CD4-positive, alpha-beta T cell treated with Interferon alpha-2 for 1 hour (primary cell): ENCODE measurements at regions not wholly inside any gene's neighbourhood (a gene's known extent, or its start where the extent isn't known, plus 50 kb on each side); places are given as distances from the start of the nearest gene placed in this dataset.
"Not testable (repeated sequence)": the region's sequence is repeated elsewhere in the genome, so short reads cannot be mapped to it uniquely, and the experiment has no call there.

Source experiments
- DNase-seq, 2 donors: peaks; one replicate each; pipeline ENCODE4 v3.0.0-alpha.2; 2020 to 2022

DNA sequence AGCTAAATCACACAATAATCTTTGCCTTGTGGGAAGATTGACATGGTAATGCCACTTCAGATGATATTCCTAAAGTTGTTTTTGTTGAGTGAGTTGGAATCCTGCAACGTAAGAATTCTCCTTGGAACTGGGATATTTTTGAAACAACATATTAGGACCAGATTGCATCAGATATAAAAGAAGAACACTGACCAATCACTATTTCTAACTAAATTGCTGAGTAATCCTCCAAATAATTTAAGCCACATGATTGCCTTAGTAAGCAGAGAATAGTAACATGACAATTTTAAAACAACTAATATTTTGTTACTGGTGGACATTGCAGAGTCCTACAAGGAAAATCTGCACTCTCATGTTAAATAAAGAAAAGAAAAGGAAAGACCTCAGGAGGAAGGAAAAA, 353.9 kb upstream of the LMCD1 start:
- no peak for DNase-seq

DNA sequence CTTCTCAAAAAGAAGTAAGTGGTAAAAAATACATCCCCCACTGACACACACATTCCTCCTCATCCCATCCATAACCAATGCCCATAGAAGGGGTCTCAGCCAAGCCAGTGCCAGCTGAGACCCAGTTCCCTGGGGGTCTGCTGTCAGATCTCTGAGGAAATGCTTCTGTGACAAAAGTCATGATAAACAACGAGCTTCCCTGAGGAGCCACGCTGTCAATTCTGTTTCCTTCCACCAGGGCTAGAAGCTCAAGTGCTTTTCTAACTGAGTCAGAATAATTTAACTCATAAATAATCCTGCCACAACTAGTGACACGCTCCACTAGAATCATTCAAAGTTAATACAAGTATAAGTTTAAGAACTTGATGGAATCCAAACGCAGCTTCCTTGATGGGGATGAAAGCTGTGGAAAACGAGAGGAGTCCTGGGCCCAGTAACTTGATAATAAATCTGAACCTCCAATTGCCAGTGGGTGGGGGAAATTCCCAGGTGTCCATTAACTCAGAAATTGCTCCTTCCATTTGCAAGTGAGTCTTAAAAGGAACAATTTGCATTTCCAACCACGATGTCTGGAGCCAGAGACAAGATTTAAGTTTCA, 348.7 kb upstream of the LMCD1 start:
- DNase-seq, result no peak

DNA sequence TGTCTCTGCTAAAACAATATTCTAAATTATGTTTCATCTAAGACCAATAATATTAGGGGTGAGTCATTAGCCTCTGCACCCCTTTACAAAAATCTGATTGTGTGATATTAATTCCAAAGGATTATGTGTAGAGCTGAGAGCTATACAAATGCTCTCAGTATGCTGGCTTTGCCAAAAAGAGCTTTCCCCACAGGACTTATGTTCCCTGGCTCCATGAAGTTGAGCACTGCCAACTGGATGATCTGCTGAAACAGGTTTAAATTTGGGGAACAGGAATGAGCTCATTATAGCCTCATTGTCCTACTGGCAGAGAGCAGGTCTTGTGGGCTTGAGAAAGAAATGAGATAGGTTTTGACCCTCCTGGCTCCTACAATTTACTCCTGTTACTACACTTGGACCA, 347.8 kb upstream of the LMCD1 start:
- DNase-seq, result no peak

DNA sequence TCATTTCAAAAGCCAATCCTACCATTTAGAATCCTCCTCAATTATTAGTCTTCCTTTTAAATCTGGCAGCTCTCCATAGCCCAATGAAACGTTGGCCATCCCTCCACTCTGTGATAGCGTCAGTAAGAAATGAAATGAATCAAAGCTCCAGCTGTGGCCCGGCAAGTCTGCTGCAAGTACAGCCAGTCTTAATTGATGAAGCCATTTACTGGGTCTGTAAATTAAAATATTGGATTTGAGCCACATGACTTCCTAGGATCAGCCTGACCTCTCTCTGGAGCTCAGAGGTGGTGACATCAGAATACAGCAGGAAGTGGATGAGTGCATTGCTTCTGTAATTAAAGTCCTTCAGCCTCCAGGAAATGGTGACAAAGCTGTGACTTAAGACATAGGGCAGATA, 347.0 kb upstream of the LMCD1 start:
- DNase-seq, result no peak

DNA sequence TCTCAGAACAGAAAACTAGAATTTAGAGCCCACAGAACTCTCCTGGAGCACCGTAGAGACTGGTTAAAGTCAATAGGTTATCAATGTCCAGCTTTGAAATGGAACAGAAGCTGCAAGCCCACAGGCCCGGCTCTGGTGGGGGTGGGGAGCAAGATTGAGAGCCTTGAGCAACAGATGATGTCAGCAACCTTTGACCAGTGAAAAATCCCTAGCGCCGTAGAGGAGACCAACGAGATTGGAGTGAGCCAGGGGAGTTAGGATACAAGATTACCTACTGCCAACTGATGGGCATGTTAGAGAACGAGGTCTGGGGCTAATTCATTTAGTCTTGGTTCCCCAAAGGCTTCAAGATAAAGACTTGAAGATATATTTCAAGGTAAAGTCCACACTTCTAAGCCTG, 345.5 kb upstream of the LMCD1 start:
- no peak for DNase-seq

DNA sequence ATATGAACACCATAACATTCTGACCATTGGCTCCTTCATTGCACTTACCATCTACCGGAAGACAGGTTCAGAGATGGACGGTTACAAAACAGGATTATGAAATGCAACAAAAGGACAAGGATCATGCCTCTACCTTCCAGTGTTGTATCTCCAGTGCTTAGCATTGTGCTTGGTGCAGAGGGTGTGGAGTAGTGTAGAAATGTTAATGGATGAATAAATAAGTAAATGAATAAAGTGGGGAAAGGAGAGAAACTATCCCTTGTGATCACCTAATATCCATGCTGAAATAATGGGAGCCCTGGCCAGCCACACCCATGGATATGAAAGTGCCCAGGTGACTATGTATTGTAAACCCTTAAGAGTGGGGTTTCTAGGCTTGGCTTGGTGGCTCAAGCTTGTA, 344.8 kb upstream of the LMCD1 start:
- no peak for DNase-seq

DNA sequence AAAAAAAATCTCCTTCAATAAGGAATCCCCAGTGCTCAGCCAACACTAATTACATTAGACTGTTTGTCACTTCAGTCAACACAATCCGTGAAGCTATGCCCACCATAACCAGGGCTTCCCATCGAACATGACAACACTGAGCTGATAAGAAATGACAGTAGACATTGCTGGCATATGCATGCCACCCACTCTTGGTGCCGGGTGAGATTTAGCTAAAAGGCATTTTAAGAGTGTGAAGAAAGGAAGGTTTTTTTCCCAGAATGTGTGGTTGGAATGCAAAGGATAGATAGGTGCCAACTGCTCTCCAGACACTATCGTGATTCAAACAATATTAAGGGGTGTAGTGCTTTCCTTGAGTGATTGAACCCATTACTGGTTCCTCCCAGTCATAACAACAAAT, 344.0 kb upstream of the LMCD1 start:
- no peak for DNase-seq

DNA sequence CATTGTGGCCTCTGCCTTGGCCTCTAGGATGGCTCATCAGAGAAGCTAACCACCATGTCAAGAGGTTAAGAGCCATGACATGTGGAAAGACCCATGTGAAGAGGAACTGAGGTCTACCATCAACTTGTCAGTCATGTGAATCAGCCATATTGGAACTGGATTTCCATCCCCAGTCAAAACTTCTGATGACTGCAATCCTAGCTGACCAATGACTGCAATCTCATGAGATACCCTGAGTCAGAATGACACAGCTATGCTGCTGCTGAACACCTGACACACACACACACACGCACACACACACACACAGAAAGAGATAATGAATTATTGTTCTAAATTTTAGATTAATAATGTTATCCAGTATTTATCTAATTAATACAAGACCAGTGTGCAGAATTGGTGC, 337.5 kb upstream of the LMCD1 start:
- DNase-seq, result no peak

DNA sequence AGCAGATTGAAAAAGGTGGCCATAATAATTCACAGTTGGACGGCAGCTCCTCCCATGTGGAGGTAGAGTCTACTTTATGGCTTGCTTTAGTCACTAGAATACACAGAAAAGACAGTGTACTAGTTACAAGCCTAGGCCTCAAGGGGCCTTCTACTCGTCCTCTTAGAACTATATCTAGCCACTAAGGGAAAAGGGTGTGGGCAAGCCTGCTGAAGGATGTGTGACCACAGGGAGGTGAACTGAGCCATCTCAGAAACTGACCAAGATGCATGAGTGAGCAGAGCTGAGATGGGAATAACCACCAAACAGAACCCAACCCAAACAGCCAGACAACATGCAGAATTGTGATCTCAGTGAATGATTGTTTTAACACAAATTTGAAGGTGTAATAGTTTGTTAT, 335.6 kb upstream of the LMCD1 start:
- no peak for DNase-seq

DNA sequence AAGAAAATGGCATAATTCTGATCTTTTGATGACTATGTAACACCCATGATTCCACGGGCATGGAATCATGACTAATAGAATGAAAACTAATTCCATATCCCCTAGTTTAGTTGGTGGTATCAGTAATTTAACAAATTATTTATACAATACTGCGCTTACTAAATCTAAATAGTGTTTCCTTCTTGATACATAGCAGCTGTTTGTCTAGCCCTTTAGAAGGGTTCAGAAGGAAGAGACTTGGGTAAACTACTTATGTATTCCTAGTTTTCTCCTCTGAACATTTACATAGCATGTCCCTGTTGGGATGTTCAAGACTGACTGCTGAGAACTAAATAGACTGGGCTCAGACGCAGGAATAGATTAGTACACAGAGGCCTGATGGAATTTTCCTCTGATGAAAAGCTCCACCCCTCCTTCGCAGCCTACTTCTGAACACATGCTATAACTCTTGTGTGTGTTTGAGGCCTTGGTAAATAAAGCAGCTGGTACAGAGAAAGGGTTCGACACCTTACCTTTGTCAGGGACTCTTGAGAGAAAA, 330.6 kb upstream of the LMCD1 start:
- DNase-seq, result no peak

DNA sequence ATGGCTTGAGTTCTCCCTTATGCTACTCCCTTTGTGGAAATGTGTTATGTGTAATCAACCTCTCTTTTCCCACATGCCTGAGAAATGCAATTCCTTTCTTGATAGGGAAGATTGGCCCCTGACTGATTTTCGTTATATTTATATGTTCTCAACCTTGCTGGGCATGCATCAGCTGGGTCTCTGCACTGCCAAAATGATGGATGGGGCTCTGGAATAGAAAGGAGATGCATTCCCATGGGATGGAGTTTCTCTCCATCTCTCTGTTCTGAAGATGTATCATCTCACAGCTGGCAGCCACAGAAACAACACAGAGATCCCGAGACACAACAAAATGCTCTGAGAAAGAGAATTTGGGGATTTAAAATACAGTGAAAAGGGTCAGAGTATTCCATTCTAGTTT, 327.7 kb upstream of the LMCD1 start:
- no peak for DNase-seq

DNA sequence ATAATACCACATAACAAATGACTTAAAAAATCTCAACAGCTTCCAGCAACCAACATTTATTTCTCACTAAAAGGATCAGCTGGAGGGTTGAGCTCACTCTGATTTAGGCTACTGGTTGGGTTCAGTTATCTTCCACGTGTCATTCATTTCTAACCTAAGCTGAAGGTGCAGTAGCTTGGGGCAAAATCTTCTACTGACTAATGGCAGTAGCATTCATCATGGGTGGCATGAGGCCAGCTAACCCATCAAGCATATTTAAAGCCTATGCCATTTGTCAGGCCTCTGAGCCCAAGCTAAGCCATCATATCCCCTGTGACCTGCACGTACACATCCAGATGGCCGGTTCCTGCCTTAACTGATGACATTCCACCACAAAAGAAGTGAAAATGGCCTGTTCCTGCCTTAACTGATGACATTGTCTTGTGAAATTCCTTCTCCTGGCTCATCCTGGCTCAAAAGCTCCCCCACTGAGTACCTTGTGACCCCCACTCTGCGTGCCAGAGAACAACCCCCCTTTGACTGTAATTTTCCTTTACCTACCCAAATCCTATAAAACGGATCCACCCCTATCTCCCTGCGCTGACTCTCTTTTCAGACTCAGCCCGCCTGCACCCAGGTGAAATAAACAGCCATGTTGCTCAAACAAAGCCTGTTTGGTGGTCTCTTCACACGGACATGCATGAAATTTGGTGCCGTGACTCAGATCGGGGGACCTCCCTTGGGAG, 324.7 kb upstream of the LMCD1 start:
- not testable (repeated sequence) for DNase-seq

DNA sequence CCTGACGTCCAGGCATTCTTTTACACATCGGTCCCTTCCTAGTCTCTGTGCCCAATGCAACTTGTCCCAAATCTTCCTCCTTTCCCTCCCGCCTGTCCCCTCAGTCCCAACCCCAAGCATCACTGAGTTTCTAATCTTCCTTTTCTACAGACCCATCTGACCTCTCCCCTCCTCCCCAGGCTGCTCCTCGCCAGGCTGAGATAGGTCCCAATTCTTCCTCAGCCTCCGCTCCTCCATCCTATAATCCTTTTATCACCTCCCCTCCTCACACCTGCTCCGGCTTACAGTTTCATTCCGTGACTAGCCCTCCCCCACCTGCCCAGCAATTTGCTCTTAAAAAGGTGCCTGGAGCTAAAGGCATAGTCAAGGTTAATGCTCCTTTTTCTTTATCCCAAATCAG, 323.1 kb upstream of the LMCD1 start:
- not testable (repeated sequence) for DNase-seq

DNA sequence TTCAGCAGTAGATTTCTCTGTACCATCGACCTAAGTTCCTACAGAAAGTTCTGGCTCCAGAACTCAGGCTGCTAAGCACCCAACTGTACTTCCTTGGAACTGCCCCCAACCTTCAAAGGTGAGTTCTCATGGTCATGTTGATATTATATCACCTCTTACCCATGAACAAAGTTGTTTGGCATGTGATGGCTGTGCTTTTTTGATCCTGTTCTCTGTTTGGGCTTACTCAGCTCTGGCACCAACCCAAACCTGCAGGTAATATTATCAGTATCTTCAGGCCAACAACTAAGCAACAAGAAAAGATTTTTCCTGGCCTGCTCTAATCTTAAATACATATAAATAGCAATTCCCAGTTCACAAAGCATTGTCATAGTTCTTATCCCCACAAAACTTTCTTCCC, 318.7 kb upstream of the LMCD1 start:
- no peak for DNase-seq

DNA sequence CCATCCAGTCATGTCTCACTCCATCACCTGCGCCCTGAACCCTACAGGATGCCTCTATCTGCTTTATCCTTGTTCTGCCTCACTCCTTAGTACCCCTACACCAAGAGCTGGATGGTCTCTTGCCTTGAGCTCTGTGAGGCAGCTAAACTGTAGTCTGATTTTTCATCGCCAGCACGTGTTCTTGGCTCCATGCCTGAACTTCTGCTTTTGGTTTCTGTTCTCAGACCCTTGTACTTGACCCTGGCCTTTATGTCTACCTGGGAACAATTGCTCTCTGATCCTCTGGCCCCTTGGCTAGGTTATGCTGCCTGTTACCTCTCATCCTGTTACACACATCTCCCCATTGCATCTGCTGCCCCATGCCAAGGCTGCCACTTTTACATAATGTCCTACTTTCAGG, 318.0 kb upstream of the LMCD1 start:
- no peak for DNase-seq

DNA sequence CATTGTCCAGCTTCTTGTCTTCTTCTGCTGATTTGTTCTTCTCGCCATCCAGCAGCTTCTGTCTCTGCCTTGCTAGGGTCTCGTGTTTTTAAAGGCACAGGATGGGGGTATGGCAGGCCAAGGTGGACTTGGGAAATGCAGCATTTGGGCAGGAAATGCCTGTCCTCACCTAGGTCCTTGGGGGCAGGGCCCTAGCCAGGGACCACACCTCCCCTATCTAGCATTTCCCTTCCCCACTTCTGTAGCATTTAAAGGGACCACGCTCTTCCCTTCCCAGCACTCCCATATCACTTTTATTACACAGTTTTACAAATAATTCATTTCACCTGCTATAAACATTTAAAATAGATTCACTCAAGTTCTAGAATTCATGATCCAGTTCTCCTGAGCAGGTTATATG, 315.4 kb upstream of the LMCD1 start:
- no peak for DNase-seq

DNA sequence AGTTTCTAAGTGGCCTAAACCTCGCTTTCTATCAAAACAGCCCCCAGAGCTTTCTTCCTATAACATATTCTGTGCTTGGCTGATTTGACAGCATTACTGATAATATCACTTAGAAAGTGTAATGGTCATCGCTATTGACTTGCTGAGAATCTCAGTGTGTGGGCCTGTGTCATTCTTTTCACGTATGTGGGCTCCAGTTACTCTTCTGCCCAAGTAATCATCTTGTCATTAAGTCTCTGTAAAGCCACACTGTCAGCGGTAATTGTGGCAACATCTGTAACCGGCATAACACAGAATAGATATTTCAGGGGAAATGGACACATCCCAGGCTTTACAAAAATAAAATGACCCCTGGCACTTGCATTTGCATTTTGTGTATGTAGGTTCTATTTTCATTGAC, 313.6 kb upstream of the LMCD1 start:
- no peak for DNase-seq

DNA sequence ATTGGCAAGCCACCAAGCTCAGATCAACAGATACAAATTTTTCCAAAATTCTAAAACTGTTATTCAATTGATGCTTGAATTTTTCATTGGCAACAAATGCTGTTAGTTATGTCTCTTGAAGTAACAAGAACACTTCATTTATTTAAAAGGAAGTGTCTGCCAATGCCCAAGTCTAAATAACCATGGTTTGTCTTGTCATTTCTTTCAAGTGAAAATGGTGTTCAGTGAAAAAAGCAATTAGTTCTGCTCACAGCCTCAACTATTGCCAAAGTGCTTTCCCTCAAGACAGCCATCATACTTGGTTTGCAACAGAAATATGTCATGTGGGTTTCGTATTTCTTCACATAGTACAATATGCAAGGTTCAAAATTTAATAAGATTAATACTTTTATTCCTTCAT, 312.6 kb upstream of the LMCD1 start:
- DNase-seq, result no peak

DNA sequence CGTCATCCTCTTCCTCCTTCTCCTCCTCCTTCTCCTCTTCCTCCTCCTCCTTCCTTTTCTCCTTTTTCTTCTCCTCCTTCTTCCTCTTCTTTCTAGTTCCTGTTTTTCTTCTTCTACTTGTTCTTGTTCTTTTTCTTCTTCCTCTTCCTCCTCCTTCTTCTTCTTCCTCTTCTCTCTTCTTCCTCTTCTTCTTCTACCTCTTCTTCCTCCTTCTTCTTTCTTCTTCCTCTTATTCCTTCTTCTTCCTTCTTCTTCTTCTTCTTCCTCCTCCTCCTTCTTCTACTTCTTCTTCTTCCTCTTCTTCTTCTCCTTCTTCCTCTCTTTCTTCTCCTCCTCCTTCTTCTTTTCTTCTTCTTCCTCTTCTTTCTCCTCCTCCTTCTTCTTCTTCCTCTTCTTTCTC, 310.2 kb upstream of the LMCD1 start:
- no peak for DNase-seq

DNA sequence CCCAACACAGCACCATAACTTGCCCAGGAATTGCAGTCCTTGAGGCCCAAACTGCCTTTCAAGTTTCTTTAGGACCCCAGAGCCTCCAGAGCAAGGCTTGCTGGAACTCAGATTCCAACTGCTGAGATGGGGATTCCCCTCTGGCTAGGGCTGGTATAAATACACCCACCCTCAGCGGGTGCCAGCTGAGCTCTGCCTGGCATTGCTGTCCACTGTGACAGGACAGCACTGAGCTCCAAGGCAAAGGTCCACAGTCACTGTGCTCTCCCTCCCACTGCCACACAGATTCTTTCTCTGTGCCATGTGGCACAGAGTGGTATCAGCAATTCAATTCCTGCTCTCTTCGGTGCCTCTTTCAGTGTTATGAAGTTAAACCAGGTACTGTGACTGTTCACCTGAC, 304.2 kb upstream of the LMCD1 start:
- DNase-seq, result no peak

DNA sequence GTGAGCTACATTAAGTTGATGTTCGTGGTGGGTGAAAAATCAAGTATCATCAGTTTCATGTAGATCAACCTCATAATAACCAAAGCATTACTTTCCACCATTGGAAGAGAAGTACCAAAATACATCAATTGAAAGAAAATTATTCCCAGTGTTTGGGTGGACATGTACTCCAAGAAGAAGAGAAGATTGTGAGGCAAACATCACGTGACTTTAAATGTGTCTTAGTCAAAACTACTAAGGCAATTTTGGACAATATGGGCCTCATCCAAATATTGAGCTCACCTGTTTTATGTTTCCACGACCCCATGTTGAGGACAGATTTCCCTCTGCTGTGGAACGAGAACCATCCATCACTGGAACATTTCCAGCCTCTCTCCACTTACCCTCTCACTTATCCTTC, 303.0 kb upstream of the LMCD1 start:
- DNase-seq, result no peak

DNA sequence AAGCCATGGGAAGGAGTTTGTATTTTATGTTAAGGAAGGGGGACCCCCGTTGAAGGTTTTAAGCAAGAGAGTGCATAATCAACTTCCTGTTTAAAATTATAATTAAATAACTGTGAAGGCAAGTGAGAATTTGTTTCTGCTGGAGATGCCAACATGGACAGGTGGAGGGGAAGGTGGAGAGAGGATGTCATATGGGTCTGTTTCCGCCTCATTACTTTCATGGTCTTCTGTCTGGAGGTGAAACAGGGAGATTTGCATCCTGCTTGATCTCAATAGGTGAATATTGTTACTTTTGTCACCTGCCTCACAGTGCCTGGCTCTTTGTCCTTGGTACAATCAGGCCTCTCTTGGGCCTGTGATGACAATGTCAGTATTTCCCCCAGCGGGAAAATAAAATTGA, 300.6 kb upstream of the LMCD1 start:
- DNase-seq, result no peak

DNA sequence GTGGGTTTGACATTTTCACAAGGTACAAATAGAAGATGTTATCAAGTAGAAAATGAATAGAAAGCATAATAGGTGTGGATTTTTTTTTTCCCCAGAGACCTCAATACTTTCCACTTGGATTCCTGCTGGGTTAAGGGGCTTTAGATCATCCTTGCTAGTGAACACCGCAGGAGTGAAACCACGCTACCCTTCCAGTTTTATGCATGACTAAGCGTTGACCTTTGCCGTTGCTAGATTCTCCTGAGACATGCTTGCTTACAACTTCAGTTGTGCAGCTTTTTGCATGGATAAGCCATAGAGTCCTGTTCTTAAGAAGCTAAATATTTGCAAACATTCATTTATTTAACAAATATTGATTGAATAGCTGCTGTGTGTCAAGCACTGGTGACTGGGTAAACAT, 299.7 kb upstream of the LMCD1 start:
- DNase-seq, result no peak

DNA sequence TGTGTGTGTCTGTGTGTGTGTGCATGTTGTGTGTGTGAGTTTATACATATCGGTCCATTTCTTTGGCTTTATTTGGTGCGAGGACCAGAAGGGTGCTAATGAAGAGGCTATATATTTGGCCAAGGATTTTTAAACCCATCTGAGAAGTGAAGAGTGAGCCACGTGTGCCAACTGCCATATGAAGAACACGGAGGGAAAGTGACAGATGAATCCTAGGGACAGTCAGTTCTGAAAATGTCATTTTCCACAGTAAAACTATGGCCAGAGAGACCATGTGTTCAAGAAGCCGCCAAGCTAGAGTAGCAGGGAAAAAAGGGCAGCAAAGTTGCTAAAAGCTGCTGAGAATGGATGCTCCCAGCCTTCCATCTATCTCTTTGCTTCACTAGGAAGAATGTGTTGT, 297.3 kb upstream of the LMCD1 start:
- DNase-seq, result no peak
